ENCODE measurements at regions not wholly inside any gene's neighbourhood (a gene's known extent, or its start where the extent isn't known, plus 50 kb on each side); places are given as distances from the start of the nearest gene placed in this dataset.
"Not testable (repeated sequence)": the region's sequence is repeated elsewhere in the genome, so short reads cannot be mapped to it uniquely, and the experiment has no call there.

GRCh38 chr17:33882273-33882672 lies 372.8 kb upstream of the CCL2 start:
- TF ChIP-seq, protein P1, sequence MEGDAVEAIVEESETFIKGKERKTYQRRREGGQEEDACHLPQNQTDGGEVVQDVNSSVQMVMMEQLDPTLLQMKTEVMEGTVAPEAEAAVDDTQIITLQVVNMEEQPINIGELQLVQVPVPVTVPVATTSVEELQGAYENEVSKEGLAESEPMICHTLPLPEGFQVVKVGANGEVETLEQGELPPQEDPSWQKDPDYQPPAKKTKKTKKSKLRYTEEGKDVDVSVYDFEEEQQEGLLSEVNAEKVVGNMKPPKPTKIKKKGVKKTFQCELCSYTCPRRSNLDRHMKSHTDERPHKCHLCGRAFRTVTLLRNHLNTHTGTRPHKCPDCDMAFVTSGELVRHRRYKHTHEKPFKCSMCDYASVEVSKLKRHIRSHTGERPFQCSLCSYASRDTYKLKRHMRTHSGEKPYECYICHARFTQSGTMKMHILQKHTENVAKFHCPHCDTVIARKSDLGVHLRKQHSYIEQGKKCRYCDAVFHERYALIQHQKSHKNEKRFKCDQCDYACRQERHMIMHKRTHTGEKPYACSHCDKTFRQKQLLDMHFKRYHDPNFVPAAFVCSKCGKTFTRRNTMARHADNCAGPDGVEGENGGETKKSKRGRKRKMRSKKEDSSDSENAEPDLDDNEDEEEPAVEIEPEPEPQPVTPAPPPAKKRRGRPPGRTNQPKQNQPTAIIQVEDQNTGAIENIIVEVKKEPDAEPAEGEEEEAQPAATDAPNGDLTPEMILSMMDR (IDR thresholded peaks at IDR 0.05), result not testable (repeated sequence)
- not testable (repeated sequence) for TF ChIP-seq POLR2A, EP300 (IDR thresholded peaks at IDR 0.05)
